Panc1 (cell line): ENCODE measurements at regions not wholly inside any gene's neighbourhood (a gene's known extent, or its start where the extent isn't known, plus 50 kb on each side); places are given as distances from the start of the nearest gene placed in this dataset.

Experiments
- CTCF ChIP-seq: fragments of 450-650 bp; IDR thresholded peaks from 2 replicates; pipeline ENCODE4 v1.5.1; 2017; ENCODE audit warnings: mild to moderate bottlenecking
- REST ChIP-seq, 2 experiments: IDR thresholded peaks; 2 replicates each; pipeline ENCODE4 v1.6.1; 2011 to 2012; ENCODE audit warnings: low read depth in 2 of 2, control low read depth in 1 of 2, low read length in 1 of 2, mild to moderate bottlenecking in 1 of 2, moderate library complexity in 1 of 2; ENCODE audit not compliant: insufficient read depth in 1 of 2

GRCh38 chr15:98541519-98541918 is 106.8 kb upstream of the IGF1R start:
- TF ChIP-seq CTCF, result no peak
- no peak for TF ChIP-seq REST (IDR thresholded peaks at IDR 0.05; ENCODE audit: insufficient read depth in 1 of 2, low read depth in 2 of 2, low read length in 1 of 2)
